Endothelial cell of umbilical vein (primary cell): ENCODE measurements at regions not wholly inside any gene's neighbourhood (a gene's known extent, or its start where the extent isn't known, plus 50 kb on each side); places are given as distances from the start of the nearest gene placed in this dataset.

ENCODE experiments used
- BruUV-seq: library from RNA; stranded (reverse); fragments of 400-500 nt; replicated peaks from 2 replicates; lab custom pipeline; 2021; lab: Mats Ljungman, UMichigan
- CTCF ChIA-PET: fragments of 300-600, 350-600 bp; sonication (Branson Sonifier 250); formaldehyde crosslinking; loops from one replicate; lab custom pipeline; 2021; ENCODE audit warnings: antibody characterized with exemption, inconsistent platforms; lab: Charles Lee
- POLR2A ChIA-PET: fragments of 300-600, 350-600 bp; sonication (Branson Sonifier 250); formaldehyde crosslinking; loops from one replicate; lab custom pipeline; 2021; ENCODE audit warnings: antibody characterized with exemption, inconsistent platforms; lab: Charles Lee
- DNase-seq: peaks from one replicate; pipeline ENCODE4 v3.0.0-alpha.2; 2011; ENCODE audit warnings: low read depth, low spot score
- FAIRE-seq: peaks from 2 replicates; lab custom pipeline; 2011; peaks lifted over from hg19 to GRCh38; lab: Jason Lieb, UNC
- H2AFZ ChIP-seq: 2 replicates; pipeline ENCODE4 v1.6.0; 2012; ENCODE audit warnings: low read depth, low read length, control low read depth, inconsistent platforms
- H3K27ac ChIP-seq: 2 replicates; pipeline ENCODE4 v1.5.1; 2011; ENCODE audit warnings: low read depth, mild to moderate bottlenecking, control low read depth, low read length, moderate library complexity; ENCODE audit not compliant: insufficient read depth
- H3K27me3 ChIP-seq, 2 experiments: 2 replicates each; pipeline versions ENCODE4 v1.6.0 to v1.6.1; 2011; ENCODE audit warnings: low read length in 2 of 2, mixed read lengths in 1 of 2; ENCODE audit not compliant: control insufficient read depth in 2 of 2, insufficient read depth in 2 of 2
- H3K36me3 ChIP-seq, 2 experiments: 2 replicates in 1 of 2; 3 replicates in 1 of 2; pipeline ENCODE4 v1.5.1; 2011; ENCODE audit warnings: low read length in 2 of 2, mild to moderate bottlenecking in 1 of 2, moderate library complexity in 1 of 2; ENCODE audit not compliant: control insufficient read depth in 2 of 2, insufficient read depth in 2 of 2; ENCODE audit errors: extremely low read depth in 1 of 2
- H3K4me1 ChIP-seq: 3 replicates; pipeline ENCODE4 v1.5.1; 2011; ENCODE audit warnings: mild to moderate bottlenecking, low read length; ENCODE audit not compliant: control insufficient read depth, insufficient read depth; ENCODE audit errors: extremely low read depth
- H3K4me2 ChIP-seq: 2 replicates; pipeline ENCODE4 v1.6.1; 2011; ENCODE audit warnings: low read length, control low read depth, mixed read lengths; ENCODE audit not compliant: insufficient read depth
- H3K4me3 ChIP-seq, 3 experiments: fragments of 200-600 bp in 1 of 3; sonication (generic), shearing (Covaris generic) in 1 of 3; replicated peaks in 1 of 3; 2 replicates each; pipeline ENCODE4 v1.5.1; 2011 to 2016; ENCODE audit warnings: control low read depth in 3 of 3, low read length in 3 of 3, mild to moderate bottlenecking in 2 of 3, inconsistent platforms in 1 of 3, low read depth in 1 of 3, moderate library complexity in 1 of 3; ENCODE audit not compliant: insufficient read depth in 1 of 3
- H3K79me2 ChIP-seq: 2 replicates; pipeline ENCODE4 v1.6.0; 2012; ENCODE audit warnings: low read length, inconsistent platforms; ENCODE audit not compliant: control insufficient read depth, insufficient read depth
- H3K9ac ChIP-seq: replicated peaks from 2 replicates; pipeline ENCODE3; 2011; ENCODE audit warnings: low read length, control low read depth; ENCODE audit not compliant: insufficient read depth; ENCODE audit errors: extremely low read depth
- H3K9me1 ChIP-seq: replicated peaks from 3 replicates; pipeline ENCODE4 v1.6.0; 2011; ENCODE audit warnings: mild to moderate bottlenecking, low read length; ENCODE audit not compliant: control insufficient read depth, insufficient read depth; ENCODE audit errors: extremely low read depth
- H3K9me3 ChIP-seq: replicated peaks from 2 replicates; pipeline ENCODE4 v1.5.1; 2012; ENCODE audit warnings: low read length, inconsistent platforms; ENCODE audit not compliant: control insufficient read depth, insufficient read depth
- H4K20me1 ChIP-seq: replicated peaks from 2 replicates; pipeline ENCODE3; 2011; ENCODE audit warnings: mild to moderate bottlenecking, low read length; ENCODE audit not compliant: control insufficient read depth, insufficient read depth; ENCODE audit errors: extremely low read depth
- EZH2 ChIP-seq: IDR thresholded peaks from 2 replicates; pipeline ENCODE4 v1.6.1; 2012; ENCODE audit warnings: borderline replicate concordance, low read depth, mild to moderate bottlenecking, moderate library complexity, low read length, inconsistent platforms; ENCODE audit not compliant: severe bottlenecking
- FOS ChIP-seq: IDR thresholded peaks from 2 replicates; pipeline ENCODE4 v1.6.1; 2011; ENCODE audit warnings: mild to moderate bottlenecking, low read length, moderate library complexity, borderline replicate concordance; ENCODE audit not compliant: insufficient read depth
- GATA2 ChIP-seq: IDR thresholded peaks from 2 replicates; pipeline ENCODE4 v1.7.0; 2011; ENCODE audit warnings: low read depth, mild to moderate bottlenecking, moderate library complexity, mixed read lengths, low read length; ENCODE audit not compliant: insufficient read length, insufficient read depth
- JUN ChIP-seq: IDR thresholded peaks from 2 replicates; pipeline ENCODE4 v1.6.1; 2011; ENCODE audit warnings: borderline replicate concordance, low read depth; ENCODE audit not compliant: insufficient read length, insufficient read depth
- MYC ChIP-seq: IDR thresholded peaks from one replicate; pipeline ENCODE4 v1.6.1; 2011; ENCODE audit warnings: mild to moderate bottlenecking, low read depth, low read length
- POLR2A ChIP-seq: IDR thresholded peaks from 2 replicates; pipeline ENCODE4 v1.6.1; 2012; ENCODE audit warnings: low read depth, mild to moderate bottlenecking, control low read depth, low read length
- POLR2AphosphoS5 ChIP-seq: IDR thresholded peaks from 2 replicates; pipeline ENCODE4 v1.6.1; 2012; ENCODE audit warnings: low read depth, mild to moderate bottlenecking, control low read depth, low read length, moderate library complexity; ENCODE audit not compliant: insufficient read depth
- dilution Hi-C: fragments of 300-500 bp; cut with MboI; formaldehyde crosslinking; loops from one replicate; pipeline ENCODE4 v1.15.0; 2019; ENCODE audit warnings: low sequenced_read_pairs; ENCODE audit not compliant: extremely low pct_ligation_motif_present
- intact Hi-C: fragments of 100-400 bp; cut with micrococcal nuclease; formaldehyde crosslinking; loops from one replicate; pipeline ENCODE4 v1.10.0; 2022
- TF ChIP-seq, protein P1 (sequence below), 2 donors: IDR thresholded peaks; 1 replicate in 1 of 2; 2 replicates in 1 of 2; pipeline ENCODE4 v1.5.1; 2011; ENCODE audit warnings: low read length in 2 of 2, mild to moderate bottlenecking in 2 of 2, moderate library complexity in 2 of 2, control low read depth in 1 of 2, inconsistent platforms in 1 of 2, low read depth in 1 of 2; ENCODE audit not compliant: insufficient read depth in 1 of 2; ENCODE audit errors: extremely low read depth in 1 of 2
- TF ChIP-seq, protein P2 (sequence below): IDR thresholded peaks from 2 replicates; pipeline ENCODE4 v1.6.1; 2011; ENCODE audit not compliant: insufficient read depth, insufficient read length

DNA sequence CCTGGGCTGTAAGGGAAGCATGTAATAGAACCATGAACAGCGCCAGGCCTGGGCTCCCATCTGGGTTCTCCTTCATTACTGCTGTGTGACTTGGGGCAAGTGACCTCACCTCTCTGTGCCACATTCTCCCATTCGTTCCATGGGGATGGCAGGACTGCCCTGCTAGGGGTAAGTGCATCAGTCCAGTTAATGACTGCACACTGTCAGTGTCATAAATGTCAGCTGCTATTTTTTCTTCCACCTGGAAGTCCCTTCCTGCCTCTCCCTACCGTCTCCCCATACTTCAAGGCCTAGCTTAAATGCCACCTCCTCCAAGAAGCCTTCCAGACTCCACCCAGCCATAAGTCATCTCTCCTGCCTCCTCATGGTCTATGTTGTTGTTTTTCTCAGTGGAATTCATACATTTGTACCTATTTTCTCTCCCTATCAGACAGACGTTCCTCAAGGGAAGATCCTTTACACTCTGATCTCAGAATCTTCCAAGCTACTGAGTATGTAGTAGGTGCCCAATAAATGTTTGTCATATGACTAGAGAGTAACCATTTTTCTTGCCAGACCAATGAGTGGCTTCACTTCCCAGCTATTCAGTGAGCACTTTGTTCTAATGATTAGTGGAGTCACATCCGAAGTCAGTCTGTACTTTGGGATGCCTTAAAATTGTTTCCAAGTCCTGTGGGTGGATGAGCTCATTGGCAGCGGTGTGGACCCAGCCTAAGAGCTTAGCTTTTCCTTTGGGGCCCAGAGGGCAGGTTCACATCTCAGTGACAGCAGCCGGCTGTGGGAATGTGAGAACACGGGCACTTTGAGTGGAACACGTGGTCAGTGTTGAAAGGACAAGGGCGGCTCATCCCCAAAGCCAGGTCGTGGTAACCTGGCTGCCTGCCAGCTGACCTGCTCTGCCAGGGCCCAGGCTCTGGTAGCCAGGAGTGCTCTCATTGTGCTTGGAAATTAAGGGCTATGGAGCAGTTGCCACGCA lies 147.5 kb upstream of the GSE1 start:
- dilution Hi-C loops (no loop called here), intact Hi-C loops (no loop called here)
- BruUV-seq: no TSS peak
- Histone ChIP-seq H3K27ac (no peak overlapping the region), H3K79me2 (no peaks in the 10 kb centered on the region), H3K9ac (no peak overlapping the region), H3K4me1 (no peaks in the 10 kb centered on the region), H3K9me1 (no peaks in the 10 kb centered on the region), H3K9me3 (no peaks in the 10 kb centered on the region), H2AFZ (no peak overlapping the region), H3K36me3 (no peaks in the 10 kb centered on the region), H4K20me1 (no peaks in the 10 kb centered on the region), H3K4me3 (no peak overlapping the region), H3K4me2 (no peak overlapping the region), H3K27me3 (peaks cover 20 to 24% of the 10 kb centered on the region in 2 experiments)
- FAIRE-seq (no peak), DNase-seq (no peak)
- POLR2A ChIA-PET: no interaction called here
- CTCF ChIA-PET: interaction anchor here (0.6 to 1.9 kb wide), 3 partner anchors 15 to 98 kb away, joined by 3 to 4 read pairs (median 4); no protein-coding TSS in a partner anchor
- TF ChIP-seq, protein P1, sequence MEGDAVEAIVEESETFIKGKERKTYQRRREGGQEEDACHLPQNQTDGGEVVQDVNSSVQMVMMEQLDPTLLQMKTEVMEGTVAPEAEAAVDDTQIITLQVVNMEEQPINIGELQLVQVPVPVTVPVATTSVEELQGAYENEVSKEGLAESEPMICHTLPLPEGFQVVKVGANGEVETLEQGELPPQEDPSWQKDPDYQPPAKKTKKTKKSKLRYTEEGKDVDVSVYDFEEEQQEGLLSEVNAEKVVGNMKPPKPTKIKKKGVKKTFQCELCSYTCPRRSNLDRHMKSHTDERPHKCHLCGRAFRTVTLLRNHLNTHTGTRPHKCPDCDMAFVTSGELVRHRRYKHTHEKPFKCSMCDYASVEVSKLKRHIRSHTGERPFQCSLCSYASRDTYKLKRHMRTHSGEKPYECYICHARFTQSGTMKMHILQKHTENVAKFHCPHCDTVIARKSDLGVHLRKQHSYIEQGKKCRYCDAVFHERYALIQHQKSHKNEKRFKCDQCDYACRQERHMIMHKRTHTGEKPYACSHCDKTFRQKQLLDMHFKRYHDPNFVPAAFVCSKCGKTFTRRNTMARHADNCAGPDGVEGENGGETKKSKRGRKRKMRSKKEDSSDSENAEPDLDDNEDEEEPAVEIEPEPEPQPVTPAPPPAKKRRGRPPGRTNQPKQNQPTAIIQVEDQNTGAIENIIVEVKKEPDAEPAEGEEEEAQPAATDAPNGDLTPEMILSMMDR (IDR thresholded peaks at IDR 0.05; ENCODE audit: extremely low read depth in 1 of 2, insufficient read depth in 1 of 2, low read depth in 1 of 2, low read length in 2 of 2): no peak
- no peak for TF ChIP-seq MYC
- TF ChIP-seq POLR2A: no peak
- TF ChIP-seq, protein P2, sequence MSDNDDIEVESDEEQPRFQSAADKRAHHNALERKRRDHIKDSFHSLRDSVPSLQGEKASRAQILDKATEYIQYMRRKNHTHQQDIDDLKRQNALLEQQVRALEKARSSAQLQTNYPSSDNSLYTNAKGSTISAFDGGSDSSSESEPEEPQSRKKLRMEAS: no peak
- TF ChIP-seq FOS: no peak
- no peak for TF ChIP-seq GATA2
- TF ChIP-seq JUN: no peak
- TF ChIP-seq POLR2AphosphoS5: no peak
- no peak for TF ChIP-seq EZH2
